Gastroesophageal sphincter (tissue), 3 donors: ENCODE measurements at regions not wholly inside any gene's neighbourhood (a gene's known extent, or its start where the extent isn't known, plus 50 kb on each side); places are given as distances from the start of the nearest gene placed in this dataset.

Experiments used
- EP300 ChIP-seq: sonication (generic); formaldehyde crosslinking; IDR thresholded peaks from one replicate; pipeline ENCODE4 v1.6.1; 2017; ENCODE audit warnings: antibody characterized with exemption, mild to moderate bottlenecking
- POLR2A ChIP-seq, 2 donors: fragments of 450-650 bp; IDR thresholded peaks; one replicate each; pipeline ENCODE4 v1.6.1; 2017; ENCODE audit warnings: antibody characterized with exemption in 2 of 2, mild to moderate bottlenecking in 2 of 2, moderate library complexity in 1 of 2
- POLR2AphosphoS5 ChIP-seq: sonication (generic); formaldehyde crosslinking; IDR thresholded peaks from one replicate; pipeline ENCODE4 v1.6.1; 2017; ENCODE audit warnings: antibody characterized with exemption
- TF ChIP-seq, protein P1 (sequence below), 4 experiments: fragments of 200-600 bp in 2 of 4; fragments of 450-650 bp in 2 of 4; sonication (generic) in 1 of 4; IDR thresholded peaks; one replicate each; pipeline ENCODE4 v1.5.1; 2017 to 2019; ENCODE audit warnings: antibody characterized with exemption in 4 of 4, mild to moderate bottlenecking in 2 of 4, moderate library complexity in 2 of 4

DNA sequence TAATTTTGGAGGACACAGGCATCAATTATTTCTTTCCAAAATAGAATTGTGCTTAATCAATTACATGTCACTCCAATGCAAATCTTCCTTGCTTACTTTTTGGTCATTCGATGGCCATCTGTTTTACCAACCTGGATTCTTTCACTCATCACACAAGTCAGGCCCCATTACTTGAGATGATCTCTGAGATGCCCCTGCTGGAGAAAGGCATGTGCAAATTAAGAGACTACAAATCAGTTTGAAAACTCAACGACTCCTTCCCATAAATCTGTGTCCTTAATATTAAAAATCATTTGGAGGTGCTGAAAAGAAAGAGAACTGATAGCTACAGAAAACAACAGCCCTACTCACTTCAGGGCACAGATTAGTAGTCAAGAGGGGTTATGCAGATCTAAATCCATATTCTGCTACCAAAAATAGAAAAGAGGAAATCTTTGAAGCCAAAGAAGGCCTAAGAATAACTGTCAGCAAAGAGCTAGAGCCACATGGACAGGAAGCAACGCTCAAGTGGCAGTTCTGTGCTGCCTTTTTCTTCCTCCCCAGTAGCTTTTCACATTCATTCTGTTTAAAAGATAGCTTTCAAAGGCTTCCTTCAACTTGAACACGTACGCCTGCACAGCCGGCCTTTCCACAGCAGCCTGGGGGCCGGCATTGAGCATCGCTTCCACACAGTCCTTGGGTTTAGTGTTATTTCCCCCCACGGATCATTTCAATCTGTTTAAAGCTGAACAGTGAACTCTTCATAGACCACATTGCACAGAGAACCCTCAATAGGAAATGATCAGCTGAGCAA, 79.3 kb upstream of the MAP3K1 start:
- TF ChIP-seq, protein P1, sequence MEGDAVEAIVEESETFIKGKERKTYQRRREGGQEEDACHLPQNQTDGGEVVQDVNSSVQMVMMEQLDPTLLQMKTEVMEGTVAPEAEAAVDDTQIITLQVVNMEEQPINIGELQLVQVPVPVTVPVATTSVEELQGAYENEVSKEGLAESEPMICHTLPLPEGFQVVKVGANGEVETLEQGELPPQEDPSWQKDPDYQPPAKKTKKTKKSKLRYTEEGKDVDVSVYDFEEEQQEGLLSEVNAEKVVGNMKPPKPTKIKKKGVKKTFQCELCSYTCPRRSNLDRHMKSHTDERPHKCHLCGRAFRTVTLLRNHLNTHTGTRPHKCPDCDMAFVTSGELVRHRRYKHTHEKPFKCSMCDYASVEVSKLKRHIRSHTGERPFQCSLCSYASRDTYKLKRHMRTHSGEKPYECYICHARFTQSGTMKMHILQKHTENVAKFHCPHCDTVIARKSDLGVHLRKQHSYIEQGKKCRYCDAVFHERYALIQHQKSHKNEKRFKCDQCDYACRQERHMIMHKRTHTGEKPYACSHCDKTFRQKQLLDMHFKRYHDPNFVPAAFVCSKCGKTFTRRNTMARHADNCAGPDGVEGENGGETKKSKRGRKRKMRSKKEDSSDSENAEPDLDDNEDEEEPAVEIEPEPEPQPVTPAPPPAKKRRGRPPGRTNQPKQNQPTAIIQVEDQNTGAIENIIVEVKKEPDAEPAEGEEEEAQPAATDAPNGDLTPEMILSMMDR (IDR thresholded peaks at IDR 0.05): no peak
- TF ChIP-seq EP300 (no peak), POLR2A (IDR thresholded peaks at IDR 0.05) (no peak), POLR2AphosphoS5 (no peak)
